K562 (cell line): ENCODE measurements at regions not wholly inside any gene's neighbourhood (a gene's known extent, or its start where the extent isn't known, plus 50 kb on each side); places are given as distances from the start of the nearest gene placed in this dataset.

Experiments used
- ATAC-seq: fragments of 200-7000 bp; cut with Tn5 transposase; 3 replicates; pipeline ENCODE4 v1.9.1; 2020; ENCODE audit warnings: moderate library complexity
- BruUV-seq: library from RNA; stranded (reverse); fragments of 400-500 nt; replicated peaks from 2 replicates; lab custom pipeline; 2021; lab: Mats Ljungman, UMichigan
- CTCF ChIA-PET: fragments of 300-600 bp; formaldehyde crosslinking; extraction: SDS; loops from one replicate; lab custom pipeline; 2021; ENCODE audit warnings: low intra/inter-chr PET ratio; lab: Yijun Ruan, JAX
- POLR2A ChIA-PET: fragments of 300-600, 350-650 bp; sonication (Branson Sonifier 250); formaldehyde crosslinking; extraction: SDS; loops from one replicate; lab custom pipeline; 2021; ENCODE audit warnings: antibody characterized with exemption, inconsistent platforms; lab: Yijun Ruan, JAX
- DNase-seq, 4 experiments: peaks; one replicate each; pipeline versions ENCODE4 v3.0.0 to v3.0.0-alpha.2; 2011 to 2018; ENCODE audit warnings: low spot score in 3 of 4, mixed read lengths in 3 of 4; ENCODE audit errors: extremely low read depth in 1 of 4
- FAIRE-seq: peaks from 2 replicates; lab custom pipeline; 2011; peaks lifted over from hg19 to GRCh38; lab: Jason Lieb, UNC
- H2AFZ ChIP-seq: 2 replicates; pipeline ENCODE4 v1.6.0; 2011; ENCODE audit warnings: low read depth, low read length, control low read depth, inconsistent platforms
- H3K27ac ChIP-seq: fragments of 200-600 bp; 3 replicates; pipeline ENCODE4 v1.8.0; 2011; ENCODE audit warnings: low read depth, mild to moderate bottlenecking, control low read depth, inconsistent platforms, low read length, moderate library complexity, mixed read lengths; ENCODE audit errors: extremely low read depth
- H3K27me3 ChIP-seq, 2 experiments: fragments of 300-600 bp in 1 of 2; 2 replicates in 1 of 2; 3 replicates in 1 of 2; pipeline versions ENCODE4 v1.6.0 to v1.8.0; 2011; ENCODE audit warnings: inconsistent platforms in 2 of 2, low read length in 2 of 2, mild to moderate bottlenecking in 1 of 2, mixed read lengths in 1 of 2, moderate library complexity in 1 of 2; ENCODE audit not compliant: control insufficient read depth in 2 of 2, insufficient read depth in 2 of 2
- H3K36me3 ChIP-seq: fragments of 300-600 bp; 3 replicates; pipeline ENCODE4 v1.8.0; 2011; ENCODE audit warnings: mild to moderate bottlenecking, low read length, inconsistent platforms; ENCODE audit not compliant: control insufficient read depth, insufficient read depth
- H3K4me1 ChIP-seq, 2 experiments: fragments of 200-600 bp in 1 of 2; replicated peaks in 1 of 2; 2 replicates in 1 of 2; 3 replicates in 1 of 2; pipeline versions ENCODE4 v1.5.1 to v1.8.0; 2011; ENCODE audit warnings: inconsistent platforms in 2 of 2, low read length in 2 of 2, mild to moderate bottlenecking in 1 of 2, mixed read lengths in 1 of 2, moderate library complexity in 1 of 2; ENCODE audit not compliant: control insufficient read depth in 2 of 2, insufficient read depth in 2 of 2
- H3K4me2 ChIP-seq: 2 replicates; pipeline ENCODE4 v1.6.1; 2011; ENCODE audit warnings: low read length, control low read depth, inconsistent platforms, mixed read lengths; ENCODE audit not compliant: insufficient read depth
- H3K4me3 ChIP-seq: fragments of 200-600 bp; sonication (generic), shearing (Covaris generic); 2 replicates; pipeline ENCODE4 v1.5.1; 2016; ENCODE audit warnings: control low read depth, inconsistent platforms
- H3K79me2 ChIP-seq: fragments of 200-600 bp; 3 replicates; pipeline ENCODE4 v1.8.0; 2011; ENCODE audit warnings: low read length, inconsistent platforms; ENCODE audit not compliant: control insufficient read depth, insufficient read depth
- H3K9ac ChIP-seq, 2 experiments: 2 replicates each; pipeline versions ENCODE4 v1.6.0 to v1.6.1; 2011; ENCODE audit warnings: low read depth in 2 of 2, low read length in 2 of 2, control low read depth in 1 of 2, inconsistent platforms in 1 of 2, mild to moderate bottlenecking in 1 of 2, mixed read lengths in 1 of 2; ENCODE audit not compliant: insufficient read depth in 1 of 2
- H3K9me1 ChIP-seq: one replicate; pipeline ENCODE4 v1.6.0; 2011; ENCODE audit warnings: inconsistent platforms, mild to moderate bottlenecking, low read length, moderate library complexity; ENCODE audit not compliant: control insufficient read depth, insufficient read depth
- H3K9me3 ChIP-seq: replicated peaks from 2 replicates; pipeline ENCODE4 v1.5.1; 2011; ENCODE audit warnings: low read depth, low read length, inconsistent platforms; ENCODE audit not compliant: control insufficient read depth, insufficient read depth
- H4K20me1 ChIP-seq: replicated peaks from 2 replicates; pipeline ENCODE4 v1.6.1; 2011; ENCODE audit warnings: low read length, inconsistent platforms, mixed read lengths; ENCODE audit not compliant: control insufficient read depth, insufficient read depth
- GABPB2 ChIP-seq: fragments of 250-450 bp; sonication (Bioruptor Pico); conservative IDR thresholded peaks from 2 replicates; pipeline ENCODE4 v1.5.1; 2021; ENCODE audit warnings: mild to moderate bottlenecking
- MEF2D ChIP-seq: conservative IDR thresholded peaks from 2 replicates; pipeline ENCODE4 v1.6.1; 2016; ENCODE audit warnings: low read depth, missing genetic modification characterization, missing compliant biosample characterization
- MXI1 ChIP-seq: IDR thresholded peaks from 2 replicates; pipeline ENCODE4 v1.6.1; 2011; ENCODE audit warnings: low read depth, mild to moderate bottlenecking, improper control_type of control experiment, low read length
- MYC ChIP-seq, 2 experiments: fragments of 250-450 bp in 1 of 2; sonication (Bioruptor Pico) in 1 of 2; IDR thresholded peaks; 2 replicates each; pipeline versions ENCODE4 v1.5.1 to v1.6.1; 2012 to 2021; ENCODE audit warnings: low read depth in 2 of 2, borderline replicate concordance in 1 of 2, improper control_type of control experiment in 1 of 2, low read length in 1 of 2, mild to moderate bottlenecking in 1 of 2, moderate library complexity in 1 of 2
- NEUROD1 ChIP-seq: fragments of 150-350 bp; IDR thresholded peaks from 2 replicates; pipeline ENCODE4 v1.6.1; 2014; ENCODE audit warnings: borderline replicate concordance, low read length, low read depth; ENCODE audit not compliant: partially characterized antibody
- PHF8 ChIP-seq: fragments of 200-600 bp; sonication (generic); IDR thresholded peaks from 2 replicates; pipeline ENCODE4 v1.6.1; 2012; ENCODE audit warnings: mixed run types, mild to moderate bottlenecking, inconsistent platforms, low read length, moderate library complexity, borderline replicate concordance
- POLR2AphosphoS2 ChIP-seq: IDR thresholded peaks from 2 replicates; pipeline ENCODE4 v1.6.1; 2012; ENCODE audit warnings: low read length, improper control_type of control experiment
- PRMT5 ChIP-seq: sonication (generic); formaldehyde crosslinking; IDR thresholded peaks from 2 replicates; pipeline ENCODE4 v1.5.0; 2020; ENCODE audit warnings: missing genetic modification reagents
- SAFB2 ChIP-seq: fragments of 200-400 bp; formaldehyde crosslinking; IDR thresholded peaks from 2 replicates; pipeline ENCODE4 v1.6.1; 2018; ENCODE audit warnings: borderline replicate concordance, low read length, low read depth, moderate library complexity; ENCODE audit not compliant: severe bottlenecking
- U2AF1 ChIP-seq: fragments of 200-400 bp; formaldehyde crosslinking; optimal IDR thresholded peaks from 2 replicates; pipeline ENCODE3; 2017; ENCODE audit warnings: mild to moderate bottlenecking, low read depth, low read length, moderate library complexity
- ZNF239 ChIP-seq: fragments of 250-450 bp; sonication (Bioruptor Pico); IDR thresholded peaks from 2 replicates; pipeline ENCODE4 v1.4.0; 2020; ENCODE audit warnings: mild to moderate bottlenecking
- ZNF444 ChIP-seq: fragments of 250-450 bp; sonication (Bioruptor Pico); IDR thresholded peaks from 2 replicates; pipeline ENCODE4 v1.4.0; 2020; ENCODE audit warnings: mild to moderate bottlenecking, moderate library complexity
- ZNF668 ChIP-seq: fragments of 250-450 bp; sonication (Bioruptor Pico); IDR thresholded peaks from 2 replicates; pipeline ENCODE4 v1.8.0; 2022; ENCODE audit warnings: mild to moderate bottlenecking, inconsistent platforms
- ZNF699 ChIP-seq: fragments of 250-450 bp; sonication (Bioruptor Pico); IDR thresholded peaks from 2 replicates; pipeline ENCODE4 v1.8.0; 2021; ENCODE audit warnings: mild to moderate bottlenecking, moderate library complexity; ENCODE audit not compliant: insufficient replicate concordance
- ZNF764 ChIP-seq: fragments of 250-450 bp; sonication (Bioruptor Pico); IDR thresholded peaks from 2 replicates; pipeline ENCODE4 v1.4.0; 2020; ENCODE audit warnings: low read depth, mild to moderate bottlenecking, moderate library complexity
- WGBS: fragments of 100-300 bp; shearing (Covaris generic); methylation state at CpG from one replicate; pipeline ENCODE4 v1.1.6; 2016; ENCODE audit warnings: low coverage, mixed read lengths; ENCODE audit not compliant: insufficient coverage; ENCODE audit errors: missing lambda C conversion rate; 5-methylcytosine and 5-hydroxymethylcytosine counted together
- in situ Hi-C: fragments of 300-500 bp; cut with MboI; formaldehyde crosslinking; loops from 4 replicates; pipeline ENCODE4 v1.15.0; 2018; ENCODE audit warnings: inconsistent platforms, mixed read lengths
- intact Hi-C: fragments of 100-400 bp; cut with micrococcal nuclease; formaldehyde crosslinking; loops from 2 replicates; pipeline ENCODE4 v1.14.2; 2022
- TF ChIP-seq, protein P1 (sequence below): sonication (generic); formaldehyde crosslinking; IDR thresholded peaks from 2 replicates; pipeline ENCODE4 v1.8.0; 2022; ENCODE audit warnings: missing genetic modification reagents, mild to moderate bottlenecking, borderline replicate concordance
- TF ChIP-seq, protein P2 (sequence below): conservative IDR thresholded peaks from 2 replicates; pipeline ENCODE4 v1.6.1; 2011; ENCODE audit warnings: low read depth, mild to moderate bottlenecking, low read length; ENCODE audit not compliant: control insufficient read depth
- TF ChIP-seq, protein P3 (sequence below): sonication (generic); formaldehyde crosslinking; IDR thresholded peaks from 2 replicates; pipeline ENCODE4 v1.8.1; 2022; ENCODE audit warnings: missing genetic modification reagents

DNA sequence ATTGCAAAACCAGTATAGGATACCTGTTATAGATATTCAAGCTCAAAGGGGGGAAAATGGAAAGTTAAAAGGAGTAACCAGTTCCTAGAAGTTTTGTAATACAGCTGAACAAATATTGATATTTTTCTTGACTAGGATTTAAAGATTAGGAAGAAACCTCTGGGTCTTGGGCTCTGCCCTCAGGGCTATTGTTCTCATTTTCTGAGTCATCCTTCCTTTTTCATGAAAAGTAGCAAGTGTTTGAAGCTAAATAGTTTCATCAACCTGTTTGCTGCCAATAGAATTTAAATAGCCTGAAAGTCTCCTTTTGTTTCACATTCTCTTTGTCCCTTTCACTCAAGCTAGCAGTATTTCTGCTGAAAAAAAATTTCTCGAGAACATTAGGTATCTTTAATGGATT lies 1061.1 kb upstream of the GHITM start (continued):
- TF ChIP-seq, protein P1, sequence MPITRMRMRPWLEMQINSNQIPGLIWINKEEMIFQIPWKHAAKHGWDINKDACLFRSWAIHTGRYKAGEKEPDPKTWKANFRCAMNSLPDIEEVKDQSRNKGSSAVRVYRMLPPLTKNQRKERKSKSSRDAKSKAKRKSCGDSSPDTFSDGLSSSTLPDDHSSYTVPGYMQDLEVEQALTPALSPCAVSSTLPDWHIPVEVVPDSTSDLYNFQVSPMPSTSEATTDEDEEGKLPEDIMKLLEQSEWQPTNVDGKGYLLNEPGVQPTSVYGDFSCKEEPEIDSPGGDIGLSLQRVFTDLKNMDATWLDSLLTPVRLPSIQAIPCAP (CRISPR knock-in tag) = no peak
- TF ChIP-seq ZNF444 (CRISPR knock-in tag) = no peak
- TF ChIP-seq ZNF699 (CRISPR knock-in tag) = no peak
- TF ChIP-seq, protein P2, sequence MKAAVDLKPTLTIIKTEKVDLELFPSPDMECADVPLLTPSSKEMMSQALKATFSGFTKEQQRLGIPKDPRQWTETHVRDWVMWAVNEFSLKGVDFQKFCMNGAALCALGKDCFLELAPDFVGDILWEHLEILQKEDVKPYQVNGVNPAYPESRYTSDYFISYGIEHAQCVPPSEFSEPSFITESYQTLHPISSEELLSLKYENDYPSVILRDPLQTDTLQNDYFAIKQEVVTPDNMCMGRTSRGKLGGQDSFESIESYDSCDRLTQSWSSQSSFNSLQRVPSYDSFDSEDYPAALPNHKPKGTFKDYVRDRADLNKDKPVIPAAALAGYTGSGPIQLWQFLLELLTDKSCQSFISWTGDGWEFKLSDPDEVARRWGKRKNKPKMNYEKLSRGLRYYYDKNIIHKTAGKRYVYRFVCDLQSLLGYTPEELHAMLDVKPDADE = no peak
- no peak for TF ChIP-seq SAFB2
- TF ChIP-seq, all 486 proteins: peak for 0

DNA sequence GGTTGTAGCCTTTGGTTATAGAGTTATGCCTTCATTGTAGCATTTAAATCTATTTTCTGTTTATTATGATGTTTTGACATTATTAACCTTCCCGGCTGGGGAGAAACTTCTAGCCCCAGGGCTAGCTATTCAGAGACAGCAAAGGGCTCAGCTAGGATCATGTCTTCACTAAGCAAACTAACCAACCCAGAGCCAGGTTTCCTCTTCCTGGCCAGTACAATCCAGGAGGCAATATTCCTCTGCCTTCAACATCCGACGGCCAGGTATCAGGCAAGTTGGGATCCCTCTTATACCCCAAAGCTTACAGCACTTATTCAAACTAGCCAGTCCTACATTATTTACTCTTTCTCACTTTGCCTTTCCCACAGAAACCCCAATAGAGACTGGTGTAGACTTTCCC lies 1060.7 kb upstream of the GHITM start:
- Histone ChIP-seq H3K4me1 (no peaks in the 10 kb centered on the region), H3K9me1 (no peaks in the 10 kb centered on the region), H3K9ac (no peak overlapping the region), H3K4me2 (no peak overlapping the region), H3K27me3 (no peaks in the 10 kb centered on the region), H2AFZ (no peak overlapping the region), H3K79me2 (no peaks in the 10 kb centered on the region), H3K36me3 (no peaks in the 10 kb centered on the region), H3K27ac (no peak overlapping the region), H3K9me3 (no peaks in the 10 kb centered on the region), H4K20me1 (no peaks in the 10 kb centered on the region), H3K4me3 (no peak overlapping the region)
- 0% methylated on average over 3 of the region's 3 CpGs for WGBS
- ChIA-PET CTCF (no interaction called here), POLR2A (no interaction called here)
- BruUV-seq = no TSS peak
- no peak for DNase-seq
- in situ Hi-C loops (no loop called here), intact Hi-C loops (no loop called here)
- ATAC-seq = no peak
- FAIRE-seq = no peak
- TF ChIP-seq ZNF764 (CRISPR knock-in tag) = no peak
- TF ChIP-seq MEF2D = no peak
- TF ChIP-seq MYC (IDR thresholded peaks at IDR 0.05; ENCODE audit: low read depth, low read length) = no peak
- TF ChIP-seq MYC (CRISPR knock-in tag; IDR thresholded peaks at IDR 0.05; ENCODE audit: borderline replicate concordance, low read depth) = no peak
- TF ChIP-seq PHF8 = no peak
- no peak for TF ChIP-seq GABPB2
- no peak for TF ChIP-seq POLR2AphosphoS2
- TF ChIP-seq NEUROD1 = no peak
- TF ChIP-seq, protein P3, sequence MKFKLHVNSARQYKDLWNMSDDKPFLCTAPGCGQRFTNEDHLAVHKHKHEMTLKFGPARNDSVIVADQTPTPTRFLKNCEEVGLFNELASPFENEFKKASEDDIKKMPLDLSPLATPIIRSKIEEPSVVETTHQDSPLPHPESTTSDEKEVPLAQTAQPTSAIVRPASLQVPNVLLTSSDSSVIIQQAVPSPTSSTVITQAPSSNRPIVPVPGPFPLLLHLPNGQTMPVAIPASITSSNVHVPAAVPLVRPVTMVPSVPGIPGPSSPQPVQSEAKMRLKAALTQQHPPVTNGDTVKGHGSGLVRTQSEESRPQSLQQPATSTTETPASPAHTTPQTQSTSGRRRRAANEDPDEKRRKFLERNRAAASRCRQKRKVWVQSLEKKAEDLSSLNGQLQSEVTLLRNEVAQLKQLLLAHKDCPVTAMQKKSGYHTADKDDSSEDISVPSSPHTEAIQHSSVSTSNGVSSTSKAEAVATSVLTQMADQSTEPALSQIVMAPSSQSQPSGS = no peak
- TF ChIP-seq ZNF668 (CRISPR knock-in tag) = no peak
- no peak for TF ChIP-seq ZNF239 (CRISPR knock-in tag)
- no peak for TF ChIP-seq U2AF1
- TF ChIP-seq PRMT5 = no peak
- no peak for TF ChIP-seq MXI1
